HG03045 (cell line): ENCODE measurements at regions not wholly inside any gene's neighbourhood (a gene's known extent, or its start where the extent isn't known, plus 50 kb on each side); places are given as distances from the start of the nearest gene placed in this dataset.

Experiments
- ATAC-seq: cut with Tn5 transposase; IDR thresholded peaks from one replicate; pipeline ENCODE4 v1.9.1; 2021; ENCODE audit warnings: mild to moderate bottlenecking, moderate library complexity; ENCODE audit not compliant: unreplicated experiment

DNA sequence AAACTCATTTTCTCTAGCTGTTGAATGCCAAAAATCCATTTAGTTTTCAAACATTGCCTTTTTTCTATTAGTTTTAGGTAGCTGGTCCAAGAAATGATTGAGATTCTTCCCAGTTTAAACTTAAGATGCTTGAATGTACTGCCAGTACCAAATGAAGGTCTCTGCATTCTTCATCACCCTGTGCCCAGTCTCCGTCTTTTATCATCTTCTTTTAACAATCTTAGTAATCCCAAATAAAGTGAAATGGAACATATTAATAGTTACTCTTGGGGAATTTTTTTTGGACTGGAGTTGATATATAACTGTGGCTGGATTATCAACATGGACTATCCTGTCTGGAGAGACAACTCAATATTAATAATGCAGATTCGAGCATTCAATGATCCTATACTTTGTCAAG lies 54.1 kb upstream of the PCED1B start:
- no peak for ATAC-seq

DNA sequence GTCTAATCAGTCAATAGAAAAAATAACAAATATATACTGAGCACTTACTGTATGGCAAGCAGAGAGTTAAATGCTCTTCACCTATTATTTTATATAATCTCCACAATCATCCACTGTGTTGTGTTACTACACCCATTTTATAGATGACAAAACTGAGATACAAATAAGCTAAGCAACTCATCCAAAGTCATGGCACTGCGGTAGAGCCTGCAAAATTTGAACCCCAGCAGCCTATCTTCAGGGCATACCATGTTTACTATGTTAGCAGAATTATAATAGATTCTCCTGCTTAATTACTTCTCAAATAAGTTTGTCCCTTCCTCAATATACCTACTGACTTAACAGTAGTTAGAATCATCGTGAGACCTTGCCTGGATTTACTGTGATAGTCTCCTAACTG lies 53.6 kb upstream of the PCED1B start:
- ATAC-seq: no peak

GRCh38 chr12:47026291-47026690 lies 53.1 kb upstream of the PCED1B start:
- ATAC-seq: no peak
